ENCODE measurements at regions not wholly inside any gene's neighbourhood (a gene's known extent, or its start where the extent isn't known, plus 50 kb on each side); places are given as distances from the start of the nearest gene placed in this dataset.

- TF ChIP-seq, protein P1, sequence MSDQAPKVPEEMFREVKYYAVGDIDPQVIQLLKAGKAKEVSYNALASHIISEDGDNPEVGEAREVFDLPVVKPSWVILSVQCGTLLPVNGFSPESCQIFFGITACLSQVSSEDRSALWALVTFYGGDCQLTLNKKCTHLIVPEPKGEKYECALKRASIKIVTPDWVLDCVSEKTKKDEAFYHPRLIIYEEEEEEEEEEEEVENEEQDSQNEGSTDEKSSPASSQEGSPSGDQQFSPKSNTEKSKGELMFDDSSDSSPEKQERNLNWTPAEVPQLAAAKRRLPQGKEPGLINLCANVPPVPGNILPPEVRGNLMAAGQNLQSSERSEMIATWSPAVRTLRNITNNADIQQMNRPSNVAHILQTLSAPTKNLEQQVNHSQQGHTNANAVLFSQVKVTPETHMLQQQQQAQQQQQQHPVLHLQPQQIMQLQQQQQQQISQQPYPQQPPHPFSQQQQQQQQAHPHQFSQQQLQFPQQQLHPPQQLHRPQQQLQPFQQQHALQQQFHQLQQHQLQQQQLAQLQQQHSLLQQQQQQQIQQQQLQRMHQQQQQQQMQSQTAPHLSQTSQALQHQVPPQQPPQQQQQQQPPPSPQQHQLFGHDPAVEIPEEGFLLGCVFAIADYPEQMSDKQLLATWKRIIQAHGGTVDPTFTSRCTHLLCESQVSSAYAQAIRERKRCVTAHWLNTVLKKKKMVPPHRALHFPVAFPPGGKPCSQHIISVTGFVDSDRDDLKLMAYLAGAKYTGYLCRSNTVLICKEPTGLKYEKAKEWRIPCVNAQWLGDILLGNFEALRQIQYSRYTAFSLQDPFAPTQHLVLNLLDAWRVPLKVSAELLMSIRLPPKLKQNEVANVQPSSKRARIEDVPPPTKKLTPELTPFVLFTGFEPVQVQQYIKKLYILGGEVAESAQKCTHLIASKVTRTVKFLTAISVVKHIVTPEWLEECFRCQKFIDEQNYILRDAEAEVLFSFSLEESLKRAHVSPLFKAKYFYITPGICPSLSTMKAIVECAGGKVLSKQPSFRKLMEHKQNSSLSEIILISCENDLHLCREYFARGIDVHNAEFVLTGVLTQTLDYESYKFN (CRISPR knock-in tag; conservative IDR thresholded peaks at IDR 0.05), result peak; percentile 72
- TF ChIP-seq SNAPC5 (CRISPR knock-in tag; IDR thresholded peaks at IDR 0.05; ENCODE audit: borderline replicate concordance) (no peak), SMYD3 (CRISPR knock-in tag; IDR thresholded peaks at IDR 0.05) (no peak), SP2 (CRISPR knock-in tag; IDR thresholded peaks at IDR 0.05) (no peak), SALL1 (CRISPR knock-in tag; IDR thresholded peaks at IDR 0.05) (peak; percentile 21; the same call in 1 of the 2 replicates), MEF2D (CRISPR knock-in tag; IDR thresholded peaks at IDR 0.05) (no peak), E2F2 (CRISPR knock-in tag; IDR thresholded peaks at IDR 0.05; ENCODE audit: borderline replicate concordance) (no peak), RBAK (CRISPR knock-in tag; IDR thresholded peaks at IDR 0.05) (no peak), ARHGAP35 (CRISPR knock-in tag; IDR thresholded peaks at IDR 0.05; ENCODE audit: borderline replicate concordance) (no peak), HNF4A (CRISPR knock-in tag; IDR thresholded peaks at IDR 0.05) (peak; percentile 93), ZNF44 (CRISPR knock-in tag; IDR thresholded peaks at IDR 0.05) (no peak), ZNF282 (IDR thresholded peaks at IDR 0.05; ENCODE audit: partially characterized antibody) (no peak), ZFAT (CRISPR knock-in tag; conservative IDR thresholded peaks at IDR 0.05) (no peak), NCOA2 (CRISPR knock-in tag; IDR thresholded peaks at IDR 0.05) (0 out of 2 replicates have a peak, but pooled peaks have one; percentile 21), ZBTB38 (CRISPR knock-in tag; IDR thresholded peaks at IDR 0.05) (no peak), MXD4 (CRISPR knock-in tag; IDR thresholded peaks at IDR 0.05) (no peak), KLF12 (CRISPR knock-in tag; IDR thresholded peaks at IDR 0.05; ENCODE audit: borderline replicate concordance) (no peak; the same call in 1 of the 2 replicates), ARNT2 (CRISPR knock-in tag; IDR thresholded peaks at IDR 0.05; ENCODE audit: low read depth) (no peak), HMGXB4 (CRISPR knock-in tag; IDR thresholded peaks at IDR 0.05; ENCODE audit: borderline replicate concordance in 1 of 2, low read depth in 1 of 2) (no peak), PPARG (CRISPR knock-in tag; conservative IDR thresholded peaks at IDR 0.05) (no peak), SRSF9 (IDR thresholded peaks at IDR 0.05; ENCODE audit: borderline replicate concordance, insufficient read depth, low read depth, low read length, poor library complexity, severe bottlenecking) (no peak)
- TF ChIP-seq, protein P2, sequence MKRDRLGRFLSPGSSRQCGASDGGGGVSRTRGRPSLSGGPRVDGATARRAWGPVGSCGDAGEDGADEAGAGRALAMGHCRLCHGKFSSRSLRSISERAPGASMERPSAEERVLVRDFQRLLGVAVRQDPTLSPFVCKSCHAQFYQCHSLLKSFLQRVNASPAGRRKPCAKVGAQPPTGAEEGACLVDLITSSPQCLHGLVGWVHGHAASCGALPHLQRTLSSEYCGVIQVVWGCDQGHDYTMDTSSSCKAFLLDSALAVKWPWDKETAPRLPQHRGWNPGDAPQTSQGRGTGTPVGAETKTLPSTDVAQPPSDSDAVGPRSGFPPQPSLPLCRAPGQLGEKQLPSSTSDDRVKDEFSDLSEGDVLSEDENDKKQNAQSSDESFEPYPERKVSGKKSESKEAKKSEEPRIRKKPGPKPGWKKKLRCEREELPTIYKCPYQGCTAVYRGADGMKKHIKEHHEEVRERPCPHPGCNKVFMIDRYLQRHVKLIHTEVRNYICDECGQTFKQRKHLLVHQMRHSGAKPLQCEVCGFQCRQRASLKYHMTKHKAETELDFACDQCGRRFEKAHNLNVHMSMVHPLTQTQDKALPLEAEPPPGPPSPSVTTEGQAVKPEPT (CRISPR knock-in tag; IDR thresholded peaks at IDR 0.05; ENCODE audit: low read depth), result no peak
These were observed 112.4 kb upstream of the SLC38A4 start (continued) for GRCh38 chr12:46938071-46938678.

Measured in HepG2 (cell line).